ENCODE measurements at regions not wholly inside any gene's neighbourhood (a gene's known extent, or its start where the extent isn't known, plus 50 kb on each side); places are given as distances from the start of the nearest gene placed in this dataset.

GRCh38 chr2:173557497-173557896, 202.8 kb downstream of the CDCA7 start:
- Histone ChIP-seq H3K4me3 (ENCODE audit: low read length) (no peak overlapping the region), H3K4me1 (ENCODE audit: control insufficient read depth, insufficient read depth, low read length) (no peaks in the 10 kb centered on the region), H3K36me3 (ENCODE audit: control insufficient read depth, insufficient read depth, low read length) (no peaks in the 10 kb centered on the region), H3K27me3 (ENCODE audit: control insufficient read depth, insufficient read depth, low read length, poor library complexity, severe bottlenecking) (no peaks in the 10 kb centered on the region), H3K9ac (ENCODE audit: extremely low read depth, low read length, poor library complexity, severe bottlenecking) (no peak overlapping the region), H3K9me3 (ENCODE audit: control insufficient read depth, low read length) (no peaks in the 10 kb centered on the region), H3K27ac (ENCODE audit: low read depth, low read length) (no peak overlapping the region)
- WGBS, 2 experiments (ENCODE audit: insufficient coverage in 1 of 2, insufficient read length in 1 of 2): 92 to 93% methylated on average over 2 of the region's 2 CpGs
- TF ChIP-seq, protein P1, sequence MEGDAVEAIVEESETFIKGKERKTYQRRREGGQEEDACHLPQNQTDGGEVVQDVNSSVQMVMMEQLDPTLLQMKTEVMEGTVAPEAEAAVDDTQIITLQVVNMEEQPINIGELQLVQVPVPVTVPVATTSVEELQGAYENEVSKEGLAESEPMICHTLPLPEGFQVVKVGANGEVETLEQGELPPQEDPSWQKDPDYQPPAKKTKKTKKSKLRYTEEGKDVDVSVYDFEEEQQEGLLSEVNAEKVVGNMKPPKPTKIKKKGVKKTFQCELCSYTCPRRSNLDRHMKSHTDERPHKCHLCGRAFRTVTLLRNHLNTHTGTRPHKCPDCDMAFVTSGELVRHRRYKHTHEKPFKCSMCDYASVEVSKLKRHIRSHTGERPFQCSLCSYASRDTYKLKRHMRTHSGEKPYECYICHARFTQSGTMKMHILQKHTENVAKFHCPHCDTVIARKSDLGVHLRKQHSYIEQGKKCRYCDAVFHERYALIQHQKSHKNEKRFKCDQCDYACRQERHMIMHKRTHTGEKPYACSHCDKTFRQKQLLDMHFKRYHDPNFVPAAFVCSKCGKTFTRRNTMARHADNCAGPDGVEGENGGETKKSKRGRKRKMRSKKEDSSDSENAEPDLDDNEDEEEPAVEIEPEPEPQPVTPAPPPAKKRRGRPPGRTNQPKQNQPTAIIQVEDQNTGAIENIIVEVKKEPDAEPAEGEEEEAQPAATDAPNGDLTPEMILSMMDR (conservative IDR thresholded peaks at IDR 0.05): no peak
- no peaks in the 10 kb centered on the region for H3K27me3 Mint-ChIP-seq (ENCODE audit: insufficient read depth)
- DNase-seq: no peak
- H3K4me3 Mint-ChIP-seq: no peak overlapping the region
- H3K9me3 Mint-ChIP-seq: peaks cover 2% of the 10 kb centered on the region
- H3K36me3 Mint-ChIP-seq (ENCODE audit: low read depth): no peaks in the 10 kb centered on the region
- no peak overlapping the region for H3K27ac Mint-ChIP-seq
- H3K4me1 Mint-ChIP-seq: no peaks in the 10 kb centered on the region

DNA sequence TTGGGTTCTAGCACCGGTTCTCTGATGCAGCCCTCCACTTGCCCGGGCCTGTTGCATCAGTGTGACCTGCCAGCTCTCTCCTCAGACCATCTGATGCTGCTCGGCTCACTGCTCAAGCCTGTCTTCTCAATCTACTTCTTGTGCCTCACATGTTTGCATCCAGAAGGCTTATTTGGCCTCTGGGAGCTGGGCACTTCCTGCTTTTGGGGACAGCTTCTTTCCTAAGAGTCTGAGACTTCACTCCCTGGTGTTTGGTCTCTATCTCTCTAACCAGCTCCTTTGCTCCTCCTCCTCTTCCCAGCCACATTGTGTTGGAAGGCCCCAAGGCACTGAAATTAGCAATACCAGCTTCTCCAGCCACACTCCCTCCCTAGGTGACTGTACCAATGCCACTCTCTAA, 212.8 kb downstream of the CDCA7 start:
- Histone ChIP-seq H3K27ac (ENCODE audit: low read depth, low read length) (no peak overlapping the region), H3K9ac (ENCODE audit: extremely low read depth, low read length, poor library complexity, severe bottlenecking) (no peak overlapping the region), H3K4me3 (ENCODE audit: low read length) (no peak overlapping the region), H3K4me1 (ENCODE audit: control insufficient read depth, insufficient read depth, low read length) (no peaks in the 10 kb centered on the region), H3K9me3 (ENCODE audit: control insufficient read depth, low read length) (no peaks in the 10 kb centered on the region), H3K27me3 (ENCODE audit: control insufficient read depth, insufficient read depth, low read length, poor library complexity, severe bottlenecking) (no peaks in the 10 kb centered on the region), H3K36me3 (ENCODE audit: control insufficient read depth, insufficient read depth, low read length) (no peaks in the 10 kb centered on the region)
- no peaks in the 10 kb centered on the region for H3K27me3 Mint-ChIP-seq (ENCODE audit: insufficient read depth)
- no peak overlapping the region for H3K27ac Mint-ChIP-seq
- peaks cover 6% of the 10 kb centered on the region for H3K9me3 Mint-ChIP-seq
- TF ChIP-seq, protein P1 (conservative IDR thresholded peaks at IDR 0.05): no peak
- H3K4me3 Mint-ChIP-seq: no peak overlapping the region
- 97 to 100% methylated on average over 1 to 3 of the region's 3 CpGs for WGBS, 2 experiments (ENCODE audit: insufficient coverage in 1 of 2, insufficient read length in 1 of 2)
- no peak for DNase-seq
- H3K4me1 Mint-ChIP-seq: peaks cover 18% of the 10 kb centered on the region
- H3K36me3 Mint-ChIP-seq (ENCODE audit: low read depth): no peaks in the 10 kb centered on the region

GRCh38 chr2:173568054-173568453, 213.4 kb downstream of the CDCA7 start:
- H3K36me3 ChIP-seq (ENCODE audit: control insufficient read depth, insufficient read depth, low read length): no peaks in the 10 kb centered on the region
- peaks cover 6% of the 10 kb centered on the region for H3K9me3 Mint-ChIP-seq
- no peak overlapping the region for H3K27ac ChIP-seq (ENCODE audit: low read depth, low read length)
- H3K4me3 ChIP-seq (ENCODE audit: low read length): no peak overlapping the region
- no peaks in the 10 kb centered on the region for H3K4me1 ChIP-seq (ENCODE audit: control insufficient read depth, insufficient read depth, low read length)
- DNase-seq: peak; percentile 88
- no peaks in the 10 kb centered on the region for H3K27me3 Mint-ChIP-seq (ENCODE audit: insufficient read depth)
- H3K27ac Mint-ChIP-seq: no peak overlapping the region
- 60 to 100% methylated on average over 1 to 3 of the region's 3 CpGs for WGBS, 2 experiments (ENCODE audit: insufficient coverage in 1 of 2, insufficient read length in 1 of 2)
- H3K27me3 ChIP-seq (ENCODE audit: control insufficient read depth, insufficient read depth, low read length, poor library complexity, severe bottlenecking): no peaks in the 10 kb centered on the region
- no peak overlapping the region for H3K9ac ChIP-seq (ENCODE audit: extremely low read depth, low read length, poor library complexity, severe bottlenecking)
- no peaks in the 10 kb centered on the region for H3K36me3 Mint-ChIP-seq (ENCODE audit: low read depth)
- no peaks in the 10 kb centered on the region for H3K9me3 ChIP-seq (ENCODE audit: control insufficient read depth, low read length)
- H3K4me1 Mint-ChIP-seq: peaks cover 18% of the 10 kb centered on the region
- H3K4me3 Mint-ChIP-seq: no peak overlapping the region
- TF ChIP-seq, protein P1 (conservative IDR thresholded peaks at IDR 0.05): peak; percentile 78
